Astrocyte (in vitro differentiated cells and primary cell): ENCODE measurements at regions not wholly inside any gene's neighbourhood (a gene's known extent, or its start where the extent isn't known, plus 50 kb on each side); places are given as distances from the start of the nearest gene placed in this dataset.
"Not testable (repeated sequence)": the region's sequence is repeated elsewhere in the genome, so short reads cannot be mapped to it uniquely, and the experiment has no call there.

Experiments
- DNase-seq: peaks from one replicate; pipeline ENCODE4 v3.0.0-alpha.2; 2010; ENCODE audit warnings: low read depth
- FAIRE-seq: peaks from 2 replicates; lab custom pipeline; 2011; peaks lifted over from hg19 to GRCh38; lab: Jason Lieb, UNC
- H2AFZ ChIP-seq: 2 replicates; pipeline ENCODE4 v1.6.0; 2012; ENCODE audit warnings: low read depth, low read length, inconsistent platforms
- H3K27ac ChIP-seq: 2 replicates; pipeline ENCODE4 v1.5.1; 2011; ENCODE audit warnings: low read depth, low read length, inconsistent platforms
- H3K27me3 ChIP-seq: 2 replicates; pipeline ENCODE4 v1.6.0; 2011; ENCODE audit warnings: low read length, inconsistent platforms; ENCODE audit not compliant: insufficient read depth
- H3K36me3 ChIP-seq: 2 replicates; pipeline ENCODE4 v1.5.1; 2011; ENCODE audit warnings: low read length, inconsistent platforms; ENCODE audit not compliant: insufficient read depth
- H3K4me1 ChIP-seq: 2 replicates; pipeline ENCODE4 v1.5.1; 2011; ENCODE audit warnings: low read length, inconsistent platforms; ENCODE audit not compliant: insufficient read depth
- H3K4me2 ChIP-seq: 2 replicates; pipeline ENCODE4 v1.6.0; 2012; ENCODE audit warnings: low read length, inconsistent platforms
- H3K4me3 ChIP-seq: 2 replicates; pipeline ENCODE4 v1.5.1; 2011; ENCODE audit warnings: low read depth, mild to moderate bottlenecking, low read length, inconsistent platforms; ENCODE audit not compliant: insufficient read depth
- H3K79me2 ChIP-seq: 2 replicates; pipeline ENCODE4 v1.6.0; 2012; ENCODE audit warnings: mild to moderate bottlenecking, low read length, inconsistent platforms; ENCODE audit not compliant: insufficient read depth
- H3K9ac ChIP-seq: 2 replicates; pipeline ENCODE4 v1.6.0; 2012; ENCODE audit warnings: mild to moderate bottlenecking, low read length, inconsistent platforms
- H3K9me3 ChIP-seq: 2 replicates; pipeline ENCODE4 v1.5.1; 2012; ENCODE audit warnings: low read depth, mild to moderate bottlenecking, low read length, inconsistent platforms; ENCODE audit not compliant: insufficient read depth
- H4K20me1 ChIP-seq: 2 replicates; pipeline ENCODE4 v1.6.0; 2012; ENCODE audit warnings: low read length, inconsistent platforms; ENCODE audit not compliant: insufficient read depth
- H3K27ac Mint-ChIP-seq: one replicate; pipeline ENCODE4 v1.8.0; 2021; ENCODE audit warnings: mild to moderate bottlenecking, mixed read lengths; ENCODE audit not compliant: unreplicated experiment
- H3K27me3 Mint-ChIP-seq: one replicate; pipeline ENCODE4 v1.8.0; 2021; ENCODE audit warnings: low read depth, mixed read lengths; ENCODE audit not compliant: unreplicated experiment
- H3K36me3 Mint-ChIP-seq: one replicate; pipeline ENCODE4 v1.8.0; 2021; ENCODE audit warnings: low read depth, mixed read lengths; ENCODE audit not compliant: unreplicated experiment
- H3K4me1 Mint-ChIP-seq: one replicate; pipeline ENCODE4 v1.8.0; 2021; ENCODE audit warnings: low read depth, mixed read lengths; ENCODE audit not compliant: unreplicated experiment
- H3K4me3 Mint-ChIP-seq: one replicate; pipeline ENCODE4 v1.8.0; 2021; ENCODE audit warnings: mild to moderate bottlenecking, moderate library complexity, mixed read lengths; ENCODE audit not compliant: unreplicated experiment
- H3K9me3 Mint-ChIP-seq: one replicate; pipeline ENCODE4 v1.8.0; 2021; ENCODE audit warnings: mild to moderate bottlenecking, mixed read lengths; ENCODE audit not compliant: unreplicated experiment
- CTCF ChIP-seq: IDR thresholded peaks from 2 replicates; pipeline ENCODE4 v1.5.1; 2011; ENCODE audit warnings: low read depth, mild to moderate bottlenecking, inconsistent platforms, low read length, moderate library complexity; ENCODE audit not compliant: insufficient read depth
- EZH2 ChIP-seq: IDR thresholded peaks from 2 replicates; pipeline ENCODE4 v1.6.1; 2012; ENCODE audit warnings: mild to moderate bottlenecking, low read length, inconsistent platforms; ENCODE audit not compliant: insufficient read depth

- DNase-seq = peak; percentile 20
- Histone ChIP-seq H3K4me1 (no peaks in the 10 kb centered on the region), H3K9me3 (no peaks in the 10 kb centered on the region), H3K27ac (no peak overlapping the region), H3K4me3 (no peak overlapping the region), H3K27me3 (no peaks in the 10 kb centered on the region), H3K4me2 (no peak overlapping the region), H2AFZ (no peak overlapping the region), H3K36me3 (no peaks in the 10 kb centered on the region), H4K20me1 (no peaks in the 10 kb centered on the region), H3K9ac (no peak overlapping the region), H3K79me2 (no peaks in the 10 kb centered on the region)
- H3K4me1 Mint-ChIP-seq = peaks cover 5% of the 10 kb centered on the region
- no peak for FAIRE-seq
- H3K9me3 Mint-ChIP-seq = peaks cover 8% of the 10 kb centered on the region
- no peaks in the 10 kb centered on the region for H3K36me3 Mint-ChIP-seq
- H3K27me3 Mint-ChIP-seq = no peaks in the 10 kb centered on the region
- H3K4me3 Mint-ChIP-seq = no peak overlapping the region
- TF ChIP-seq EZH2 (no peak), CTCF (no peak)
- H3K27ac Mint-ChIP-seq = no peak overlapping the region
These were observed 340.0 kb upstream of the SLITRK5 start for GRCh38 chr13:87331178-87331577.

GRCh38 chr13:87333599-87333998, 337.6 kb upstream of the SLITRK5 start:
- H3K4me1 Mint-ChIP-seq = peaks cover 5% of the 10 kb centered on the region
- H3K27ac ChIP-seq = no peak overlapping the region
- DNase-seq (no peak), FAIRE-seq (no peak)
- H3K9me3 Mint-ChIP-seq = peaks cover 10% of the 10 kb centered on the region
- H3K27me3 ChIP-seq = no peaks in the 10 kb centered on the region
- H3K27ac Mint-ChIP-seq = no peak overlapping the region
- H3K9ac ChIP-seq = no peak overlapping the region
- no peak overlapping the region for H2AFZ ChIP-seq
- H3K4me3 Mint-ChIP-seq = no peak overlapping the region
- H3K4me2 ChIP-seq = no peak overlapping the region
- H4K20me1 ChIP-seq = no peaks in the 10 kb centered on the region
- no peaks in the 10 kb centered on the region for H3K4me1 ChIP-seq
- H3K27me3 Mint-ChIP-seq = no peaks in the 10 kb centered on the region
- no peaks in the 10 kb centered on the region for H3K79me2 ChIP-seq
- no peak overlapping the region for H3K4me3 ChIP-seq
- H3K36me3 ChIP-seq = no peaks in the 10 kb centered on the region
- TF ChIP-seq EZH2 (no peak), CTCF (no peak)
- no peaks in the 10 kb centered on the region for H3K9me3 ChIP-seq
- H3K36me3 Mint-ChIP-seq = no peaks in the 10 kb centered on the region

GRCh38 chr13:87334176-87334575, 337.0 kb upstream of the SLITRK5 start:
- no peaks in the 10 kb centered on the region for H3K27me3 ChIP-seq
- H3K4me2 ChIP-seq = no peak overlapping the region
- Mint-ChIP-seq H3K27me3 (no peaks in the 10 kb centered on the region), H3K36me3 (no peaks in the 10 kb centered on the region), H3K27ac (no peak overlapping the region), H3K9me3 (peaks cover 10% of the 10 kb centered on the region), H3K4me1 (peaks cover 5% of the 10 kb centered on the region), H3K4me3 (no peak overlapping the region)
- no peak for FAIRE-seq
- H3K27ac ChIP-seq = no peak overlapping the region
- no peaks in the 10 kb centered on the region for H3K36me3 ChIP-seq
- no peak overlapping the region for H3K9ac ChIP-seq
- H3K4me1 ChIP-seq = no peaks in the 10 kb centered on the region
- no peak for TF ChIP-seq CTCF
- TF ChIP-seq EZH2 = no peak
- H3K9me3 ChIP-seq = no peaks in the 10 kb centered on the region
- DNase-seq = no peak
- H4K20me1 ChIP-seq = no peaks in the 10 kb centered on the region
- H3K79me2 ChIP-seq = no peaks in the 10 kb centered on the region
- no peak overlapping the region for H3K4me3 ChIP-seq
- H2AFZ ChIP-seq = no peak overlapping the region

- not testable (repeated sequence) for H3K36me3 ChIP-seq, H3K36me3 Mint-ChIP-seq, H3K9me3 ChIP-seq, H3K4me3 Mint-ChIP-seq, H3K27me3 ChIP-seq, H3K79me2 ChIP-seq, FAIRE-seq, H3K4me1 ChIP-seq, H4K20me1 ChIP-seq, H3K4me1 Mint-ChIP-seq, H3K4me2 ChIP-seq, H3K27ac ChIP-seq, DNase-seq, H3K4me3 ChIP-seq, H3K27me3 Mint-ChIP-seq, H2AFZ ChIP-seq, H3K9ac ChIP-seq, H3K27ac Mint-ChIP-seq
- H3K9me3 Mint-ChIP-seq = peaks cover 10% of the 10 kb centered on the region
These were observed 334.8 kb upstream of the SLITRK5 start for GRCh38 chr13:87336346-87336889.
